ENCODE measurements at regions not wholly inside any gene's neighbourhood (a gene's known extent, or its start where the extent isn't known, plus 50 kb on each side); places are given as distances from the start of the nearest gene placed in this dataset.

GRCh38 chr4:13721894-13722293 is 94.4 kb upstream of the BOD1L1 start:
- TF ChIP-seq POLR2A (IDR thresholded peaks at IDR 0.05; ENCODE audit: low read depth) (no peak), CTCF (IDR thresholded peaks at IDR 0.05) (no peak)

Measured in esophagus muscularis mucosa (tissue), 3 donors.